Ascending aorta (tissue), 2 donors: ENCODE measurements at regions not wholly inside any gene's neighbourhood (a gene's known extent, or its start where the extent isn't known, plus 50 kb on each side); places are given as distances from the start of the nearest gene placed in this dataset.

Experiments used
- DNase-seq, 2 donors: peaks; one replicate each; pipeline ENCODE4 v3.0.0-alpha.2; 2019; ENCODE audit warnings: low spot score in 2 of 2
- H3K27ac ChIP-seq, 2 donors: fragments of 200-600 bp; sonication (generic); one replicate each; pipeline ENCODE4 v1.5.1; 2016 to 2017; ENCODE audit warnings: mild to moderate bottlenecking in 1 of 2
- H3K27me3 ChIP-seq: fragments of 200-600 bp; sonication (generic); one replicate; pipeline ENCODE4 v1.5.1; 2017
- H3K36me3 ChIP-seq, 2 donors: fragments of 200-600 bp; sonication (generic); one replicate each; pipeline ENCODE4 v1.5.1; 2016
- H3K4me1 ChIP-seq, 2 donors: fragments of 200-600 bp; sonication (generic); one replicate each; pipeline ENCODE4 v1.5.1; 2016 to 2017; ENCODE audit warnings: mild to moderate bottlenecking in 1 of 2
- H3K4me3 ChIP-seq, 2 donors: fragments of 200-600 bp; sonication (generic); one replicate each; pipeline ENCODE4 v1.5.1; 2016 to 2017; ENCODE audit warnings: mild to moderate bottlenecking in 1 of 2
- H3K9me3 ChIP-seq, 2 donors: fragments of 200-600 bp; sonication (generic); one replicate each; pipeline ENCODE4 v1.5.1; 2016
- CTCF ChIP-seq, 3 experiments: fragments of 200-600 bp in 2 of 3; fragments of 450-650 bp in 1 of 3; sonication (generic) in 2 of 3; IDR thresholded peaks; one replicate each; pipeline ENCODE4 v1.5.1; 2016 to 2019; ENCODE audit warnings: antibody characterized with exemption in 3 of 3, mild to moderate bottlenecking in 1 of 3, moderate library complexity in 1 of 3
- intact Hi-C: fragments of 100-400 bp; cut with DNase I; formaldehyde crosslinking; loops from one replicate; pipeline ENCODE4 v1.15.1; 2023

GRCh38 chr1:234746798-234747196 lies 136.8 kb upstream of the IRF2BP2 start:
- no peaks in the 10 kb centered on the region for H3K9me3 ChIP-seq
- DNase-seq = no peak
- H3K27ac ChIP-seq = no peak overlapping the region
- intact Hi-C loops = no loop called here
- H3K4me3 ChIP-seq = no peak overlapping the region
- no peak for TF ChIP-seq CTCF (IDR thresholded peaks at IDR 0.05)
- H3K36me3 ChIP-seq = no peaks in the 10 kb centered on the region
- H3K4me1 ChIP-seq = peaks cover 0 to 5% of the 10 kb centered on the region in 2 donors
- no peaks in the 10 kb centered on the region for H3K27me3 ChIP-seq

DNA sequence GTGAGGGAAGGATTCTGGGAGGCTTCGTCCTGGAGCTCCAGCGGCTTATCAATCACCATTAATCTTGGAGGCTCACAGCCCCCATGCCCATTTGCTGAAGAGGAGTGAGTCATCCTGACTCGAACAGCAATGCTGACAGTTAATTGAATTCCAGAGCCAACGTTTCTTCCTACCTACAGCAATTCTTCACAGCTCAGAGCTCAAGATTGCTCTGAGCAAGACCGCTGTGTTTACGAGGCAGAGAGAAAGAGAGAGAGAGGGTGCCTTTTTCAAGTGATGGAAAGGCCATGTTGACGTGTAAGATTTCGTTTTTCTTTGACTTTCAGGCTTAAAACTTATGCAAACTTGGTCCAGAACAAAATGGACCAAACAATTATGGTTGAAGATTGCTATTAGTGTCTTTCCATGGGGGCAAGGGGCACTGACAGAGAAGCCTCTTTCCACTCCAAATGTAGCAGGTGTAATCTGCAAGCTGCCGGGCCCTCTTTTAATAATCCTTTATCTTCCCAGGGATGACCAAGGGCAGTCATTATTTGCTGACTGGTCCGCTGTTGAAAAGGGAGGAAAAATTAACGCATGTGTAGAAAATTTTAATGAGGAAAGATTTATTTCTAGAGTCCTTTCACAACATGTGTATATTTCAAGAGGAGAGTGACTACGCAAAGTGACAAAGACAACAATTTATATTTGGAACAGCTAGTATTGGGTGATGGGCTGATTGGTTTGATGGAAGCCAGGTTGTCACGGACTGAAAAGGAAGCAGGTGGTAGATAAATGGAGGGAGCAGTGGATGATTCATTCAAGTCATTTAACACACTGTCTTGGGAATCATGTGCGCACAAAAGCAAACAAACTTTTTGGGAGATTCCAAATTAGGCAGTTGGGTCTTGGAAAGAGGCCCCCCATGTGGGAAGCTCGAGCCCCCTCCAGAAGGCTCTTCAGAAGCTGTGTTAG lies 136.1 kb upstream of the IRF2BP2 start:
- Histone ChIP-seq H3K27me3 (no peaks in the 10 kb centered on the region), H3K9me3 (no peaks in the 10 kb centered on the region), H3K4me3 (no peak overlapping the region), H3K36me3 (no peaks in the 10 kb centered on the region), H3K27ac (no peak overlapping the region), H3K4me1 (peaks cover 0 to 5% of the 10 kb centered on the region in 2 donors)
- DNase-seq = no peak
- intact Hi-C loops = no loop called here
- no peak for TF ChIP-seq CTCF (IDR thresholded peaks at IDR 0.05)

GRCh38 chr1:234745276-234745675 lies 135.3 kb upstream of the IRF2BP2 start:
- DNase-seq = no peak
- H3K27me3 ChIP-seq = no peaks in the 10 kb centered on the region
- no peak overlapping the region for H3K27ac ChIP-seq
- peaks cover 0 to 5% of the 10 kb centered on the region in 2 donors for H3K4me1 ChIP-seq
- no peak for TF ChIP-seq CTCF (IDR thresholded peaks at IDR 0.05)
- H3K4me3 ChIP-seq = no peak overlapping the region
- intact Hi-C loops = no loop called here
- H3K9me3 ChIP-seq = no peaks in the 10 kb centered on the region
- H3K36me3 ChIP-seq = no peaks in the 10 kb centered on the region

DNA sequence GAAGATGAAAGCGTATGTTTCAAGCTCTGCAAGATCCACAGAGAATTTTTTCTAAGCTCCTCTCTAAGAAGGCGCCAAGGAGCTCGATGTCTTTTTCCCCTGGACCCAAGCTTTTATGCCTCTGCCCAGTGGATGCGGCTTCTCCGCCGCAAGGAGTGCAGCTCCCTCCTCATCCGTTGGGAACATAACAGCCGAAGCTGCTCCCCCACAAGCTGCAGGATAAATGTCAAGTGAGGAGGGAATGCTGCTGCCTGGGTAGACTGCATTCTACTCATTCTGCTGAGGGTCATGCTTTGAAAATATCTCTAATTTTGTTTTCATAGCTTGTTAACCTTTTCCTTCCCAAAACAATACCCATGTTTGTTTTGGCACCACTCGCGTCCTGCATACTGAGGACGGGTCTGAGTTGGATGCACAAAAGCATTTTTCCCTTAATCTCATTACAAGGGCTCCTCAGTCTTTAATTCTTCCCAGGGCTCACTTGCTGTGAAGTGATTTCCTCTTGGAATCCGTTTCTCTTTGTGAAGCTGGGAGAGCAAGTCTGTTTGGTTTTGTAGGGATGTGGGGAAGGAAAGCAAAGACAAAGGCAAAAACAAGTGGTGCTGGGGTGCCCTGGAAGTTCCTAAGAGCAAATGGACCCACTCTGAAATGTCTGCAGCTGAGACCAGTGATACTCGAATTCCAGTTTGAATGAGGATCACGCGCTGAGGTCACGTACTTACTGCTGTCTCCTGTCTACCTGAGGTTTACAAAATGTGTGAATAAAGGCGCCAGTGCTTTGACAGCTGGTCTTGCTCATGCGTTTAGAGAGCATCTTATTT lies 134.0 kb upstream of the IRF2BP2 start:
- intact Hi-C loops = loop anchor here (5.0 kb wide), 1 partner anchor 118 kb away; no protein-coding TSS in a partner anchor
- TF ChIP-seq CTCF (IDR thresholded peaks at IDR 0.05) = peak in 1 of 3 experiments; percentile 4
- no peak for DNase-seq
- Histone ChIP-seq H3K36me3 (no peaks in the 10 kb centered on the region), H3K27me3 (no peaks in the 10 kb centered on the region), H3K9me3 (no peaks in the 10 kb centered on the region), H3K4me3 (peak overlapping the region in 1 of 2 donors; percentile 39), H3K27ac (peak overlapping the region; percentile 24 to 42), H3K4me1 (peaks cover 0 to 5% of the 10 kb centered on the region in 2 donors)

- no peak for DNase-seq
- no peaks in the 10 kb centered on the region for H3K27me3 ChIP-seq
- intact Hi-C loops = loop anchor here (5.0 kb wide), 1 partner anchor 120 kb away; no protein-coding TSS in a partner anchor
- no peak overlapping the region for H3K4me3 ChIP-seq
- H3K4me1 ChIP-seq = peaks cover 0 to 5% of the 10 kb centered on the region in 2 donors
- H3K36me3 ChIP-seq = no peaks in the 10 kb centered on the region
- no peak overlapping the region for H3K27ac ChIP-seq
- no peak for TF ChIP-seq CTCF (IDR thresholded peaks at IDR 0.05)
- no peaks in the 10 kb centered on the region for H3K9me3 ChIP-seq
Measured at GRCh38 chr1:234742622-234743021, 132.6 kb upstream of the IRF2BP2 start.
